Ovary (tissue), 3 donors: ENCODE measurements at regions not wholly inside any gene's neighbourhood (a gene's known extent, or its start where the extent isn't known, plus 50 kb on each side); places are given as distances from the start of the nearest gene placed in this dataset.

Experiments
- EP300 ChIP-seq: sonication (generic); formaldehyde crosslinking; IDR thresholded peaks from one replicate; pipeline ENCODE4 v1.6.1; 2017; ENCODE audit warnings: antibody characterized with exemption
- POLR2A ChIP-seq: fragments of 450-650 bp; IDR thresholded peaks from one replicate; pipeline ENCODE4 v1.6.1; 2017; ENCODE audit warnings: antibody characterized with exemption, mild to moderate bottlenecking, moderate library complexity
- TF ChIP-seq, protein P1 (sequence below), 3 donors: fragments of 450-650 bp in 2 of 3; fragments of 200-600 bp in 1 of 3; IDR thresholded peaks; one replicate each; pipeline versions ENCODE4 v1.5.1 to v1.8.0; 2016 to 2022; ENCODE audit warnings: antibody characterized with exemption in 3 of 3, mild to moderate bottlenecking in 1 of 3
- donor health status: DM: no; HTN: no; CAD: no.

DNA sequence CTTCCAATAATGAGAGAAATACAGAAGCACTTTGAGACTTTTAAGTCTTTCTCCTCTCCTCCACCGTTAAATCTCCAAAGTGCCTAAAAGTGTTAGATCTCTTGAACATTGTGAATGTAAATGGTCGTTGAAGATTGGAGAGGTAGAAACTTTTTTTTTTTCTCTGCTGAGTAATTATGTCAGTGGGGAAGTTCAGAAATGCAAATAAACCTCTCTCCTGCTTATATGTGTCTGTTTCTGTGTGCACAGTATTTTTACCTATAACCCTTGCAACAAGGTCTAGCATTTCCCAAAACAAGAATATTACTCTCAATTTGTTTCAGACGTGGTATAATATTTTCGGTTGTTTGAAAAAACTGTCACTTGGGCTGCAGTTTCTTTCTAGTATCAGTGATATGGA, 833.6 kb upstream of the CDH8 start:
- TF ChIP-seq, protein P1, sequence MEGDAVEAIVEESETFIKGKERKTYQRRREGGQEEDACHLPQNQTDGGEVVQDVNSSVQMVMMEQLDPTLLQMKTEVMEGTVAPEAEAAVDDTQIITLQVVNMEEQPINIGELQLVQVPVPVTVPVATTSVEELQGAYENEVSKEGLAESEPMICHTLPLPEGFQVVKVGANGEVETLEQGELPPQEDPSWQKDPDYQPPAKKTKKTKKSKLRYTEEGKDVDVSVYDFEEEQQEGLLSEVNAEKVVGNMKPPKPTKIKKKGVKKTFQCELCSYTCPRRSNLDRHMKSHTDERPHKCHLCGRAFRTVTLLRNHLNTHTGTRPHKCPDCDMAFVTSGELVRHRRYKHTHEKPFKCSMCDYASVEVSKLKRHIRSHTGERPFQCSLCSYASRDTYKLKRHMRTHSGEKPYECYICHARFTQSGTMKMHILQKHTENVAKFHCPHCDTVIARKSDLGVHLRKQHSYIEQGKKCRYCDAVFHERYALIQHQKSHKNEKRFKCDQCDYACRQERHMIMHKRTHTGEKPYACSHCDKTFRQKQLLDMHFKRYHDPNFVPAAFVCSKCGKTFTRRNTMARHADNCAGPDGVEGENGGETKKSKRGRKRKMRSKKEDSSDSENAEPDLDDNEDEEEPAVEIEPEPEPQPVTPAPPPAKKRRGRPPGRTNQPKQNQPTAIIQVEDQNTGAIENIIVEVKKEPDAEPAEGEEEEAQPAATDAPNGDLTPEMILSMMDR (IDR thresholded peaks at IDR 0.05): no peak
- no peak for TF ChIP-seq POLR2A
- no peak for TF ChIP-seq EP300
